Thymus (tissue), 11 donors: ENCODE measurements at regions not wholly inside any gene's neighbourhood (a gene's known extent, or its start where the extent isn't known, plus 50 kb on each side); places are given as distances from the start of the nearest gene placed in this dataset.
"Not testable (repeated sequence)": the region's sequence is repeated elsewhere in the genome, so short reads cannot be mapped to it uniquely, and the experiment has no call there.

Experiments
- DNase-seq, 9 donors: peaks; one replicate each; pipeline ENCODE4 v3.0.0-alpha.2; 2013; ENCODE audit warnings: low spot score in 9 of 9, low read depth in 6 of 9, missing footprints in 1 of 9
- H3K27ac ChIP-seq, 2 donors: one replicate each; pipeline ENCODE4 v1.5.1; 2013; ENCODE audit warnings: control low read depth in 1 of 2, low read depth in 1 of 2, low read length in 1 of 2, mild to moderate bottlenecking in 1 of 2, moderate library complexity in 1 of 2
- H3K27me3 ChIP-seq, 2 donors: one replicate each; pipeline ENCODE4 v1.5.1; 2013; ENCODE audit warnings: low read length in 1 of 2; ENCODE audit not compliant: control insufficient read depth in 2 of 2, insufficient read depth in 1 of 2
- H3K36me3 ChIP-seq, 2 donors: one replicate each; pipeline ENCODE4 v1.5.1; 2013; ENCODE audit warnings: low read length in 1 of 2, mild to moderate bottlenecking in 1 of 2, moderate library complexity in 1 of 2; ENCODE audit not compliant: control insufficient read depth in 2 of 2, insufficient read depth in 2 of 2
- H3K4me1 ChIP-seq, 2 donors: one replicate each; pipeline ENCODE4 v1.5.1; 2013; ENCODE audit warnings: low read length in 2 of 2; ENCODE audit not compliant: control insufficient read depth in 2 of 2, insufficient read depth in 2 of 2
- H3K4me3 ChIP-seq, 2 donors: one replicate each; pipeline ENCODE4 v1.5.1; 2013; ENCODE audit warnings: low read length in 2 of 2, control low read depth in 1 of 2, mild to moderate bottlenecking in 1 of 2
- H3K9me3 ChIP-seq, 2 donors: one replicate each; pipeline ENCODE4 v1.5.1; 2013; ENCODE audit warnings: low read length in 1 of 2, mild to moderate bottlenecking in 1 of 2; ENCODE audit not compliant: control insufficient read depth in 2 of 2, insufficient read depth in 1 of 2
- WGBS: extraction: QIAGEN DNeasy Blood & Tissue Kit; methylation state at CpG from one replicate; pipeline ENCODE4 v1.1.7; 2013; 5-methylcytosine and 5-hydroxymethylcytosine counted together
- donor health status: healthy.

DNA sequence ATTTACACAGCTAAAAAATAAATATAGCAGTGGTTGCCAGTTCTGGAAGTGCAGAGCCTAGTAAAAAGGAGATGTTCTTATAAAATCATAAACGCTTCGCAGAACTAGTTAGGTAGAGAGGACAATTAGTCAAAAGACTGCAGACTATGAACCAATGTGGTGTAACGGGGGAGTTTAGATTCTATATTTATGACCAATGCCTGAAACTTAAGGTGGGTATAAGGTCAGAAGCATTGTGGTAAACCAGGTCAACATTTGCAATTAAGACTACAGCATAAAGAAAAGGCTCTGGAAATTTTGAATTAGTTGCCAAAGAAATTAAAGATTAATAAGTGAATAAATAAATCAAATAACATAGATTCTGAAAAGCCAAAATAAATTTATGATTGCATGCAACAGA lies 370.4 kb downstream of the PRDM9 start:
- no peak for DNase-seq
- H3K36me3 ChIP-seq, result no peaks in the 10 kb centered on the region
- H3K9me3 ChIP-seq, result peaks cover 0 to 4% of the 10 kb centered on the region in 2 donors
- no peaks in the 10 kb centered on the region for H3K4me1 ChIP-seq
- no peak overlapping the region for H3K27ac ChIP-seq
- no peak overlapping the region for H3K4me3 ChIP-seq
- H3K27me3 ChIP-seq, result no peaks in the 10 kb centered on the region
- over 99% methylated on average over 3 of the region's 3 CpGs for WGBS

DNA sequence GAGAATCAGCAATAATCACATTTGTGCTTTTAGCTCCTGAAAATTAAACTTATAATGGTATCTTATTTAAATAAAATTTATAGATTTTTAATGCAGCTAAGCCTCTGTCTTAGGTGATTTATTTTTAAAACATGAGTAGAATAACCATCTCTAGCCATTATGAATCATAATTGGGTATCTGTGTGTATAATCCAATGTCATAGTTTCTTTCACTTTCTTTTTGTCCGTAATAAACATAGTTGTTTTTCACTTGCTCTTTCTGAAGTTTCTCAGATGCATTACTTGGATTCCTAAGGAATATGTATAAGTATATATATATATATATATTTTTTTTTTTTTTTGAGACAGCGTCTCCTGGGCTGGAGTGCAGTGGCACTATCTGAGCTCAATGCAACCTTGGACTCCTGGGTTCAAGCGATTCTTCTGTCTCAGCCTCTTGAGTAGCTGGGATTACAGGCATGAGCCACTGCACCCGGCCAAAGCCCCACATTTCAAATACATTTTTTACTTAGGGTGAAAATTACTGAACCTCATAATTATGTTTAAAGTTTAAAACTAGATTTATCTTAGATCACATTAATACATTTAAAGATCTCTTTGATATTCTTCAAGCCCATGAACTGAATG lies 377.1 kb downstream of the PRDM9 start:
- no peaks in the 10 kb centered on the region for H3K27me3 ChIP-seq
- no peaks in the 10 kb centered on the region for H3K4me1 ChIP-seq
- H3K27ac ChIP-seq, result no peak overlapping the region
- H3K9me3 ChIP-seq, result no peaks in the 10 kb centered on the region
- DNase-seq, result no peak
- no peaks in the 10 kb centered on the region for H3K36me3 ChIP-seq
- 80% methylated on average over 4 of the region's 4 CpGs for WGBS
- no peak overlapping the region for H3K4me3 ChIP-seq

DNA sequence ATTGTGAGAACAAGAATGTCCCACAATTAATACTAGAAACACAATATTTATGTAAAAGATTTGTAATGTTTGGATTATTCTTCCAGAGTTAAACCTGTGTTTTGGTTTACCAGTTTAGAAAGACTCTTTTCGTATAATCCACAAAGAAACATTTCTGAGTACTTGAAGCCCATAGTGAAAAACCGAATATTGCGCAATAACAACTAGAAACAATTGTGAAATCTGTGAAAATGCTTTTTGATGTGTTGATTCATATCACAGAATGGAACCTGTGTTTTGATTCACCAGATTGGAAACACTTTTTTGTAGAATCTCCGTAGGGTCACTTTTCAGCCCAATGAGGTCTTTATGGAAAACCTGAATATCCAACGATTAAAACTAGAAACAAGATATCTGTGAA lies 386.2 kb downstream of the PRDM9 start:
- Histone ChIP-seq H3K36me3 (no peaks in the 10 kb centered on the region), H3K27ac (no peak overlapping the region), H3K27me3 (no peaks in the 10 kb centered on the region), H3K9me3 (no peaks in the 10 kb centered on the region), H3K4me3 (no peak overlapping the region), H3K4me1 (no peaks in the 10 kb centered on the region)
- WGBS, result 95% methylated on average over 5 of the region's 5 CpGs
- no peak for DNase-seq

GRCh38 chr5:23895614-23896013 lies 388.2 kb downstream of the PRDM9 start:
- Histone ChIP-seq H3K27ac (no peak overlapping the region), H3K4me1 (no peaks in the 10 kb centered on the region), H3K4me3 (no peak overlapping the region), H3K27me3 (no peaks in the 10 kb centered on the region), H3K9me3 (no peaks in the 10 kb centered on the region), H3K36me3 (no peaks in the 10 kb centered on the region)
- WGBS, result 86% methylated on average over 4 of the region's 4 CpGs
- no peak for DNase-seq

DNA sequence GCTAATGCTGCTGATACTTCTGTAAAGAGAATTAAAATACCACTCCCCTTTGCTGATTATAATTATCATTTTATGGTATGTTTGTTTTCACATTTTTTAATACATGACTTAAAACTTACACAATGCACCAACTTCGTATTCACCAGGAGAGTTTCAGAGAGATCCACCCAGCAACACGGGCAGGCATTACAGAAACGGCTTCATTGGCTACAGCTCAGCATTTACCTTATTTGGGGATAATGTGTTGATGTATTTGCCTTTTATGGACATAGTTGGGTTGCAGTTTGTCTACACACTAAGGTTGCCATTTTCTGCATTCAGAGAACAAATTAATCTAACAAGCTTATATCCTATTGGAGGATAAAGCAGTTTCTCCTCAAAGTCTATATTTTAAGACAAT lies 423.6 kb downstream of the PRDM9 start:
- no peak overlapping the region for H3K4me3 ChIP-seq
- WGBS, result 74% methylated on average over 3 of the region's 3 CpGs

DNA sequence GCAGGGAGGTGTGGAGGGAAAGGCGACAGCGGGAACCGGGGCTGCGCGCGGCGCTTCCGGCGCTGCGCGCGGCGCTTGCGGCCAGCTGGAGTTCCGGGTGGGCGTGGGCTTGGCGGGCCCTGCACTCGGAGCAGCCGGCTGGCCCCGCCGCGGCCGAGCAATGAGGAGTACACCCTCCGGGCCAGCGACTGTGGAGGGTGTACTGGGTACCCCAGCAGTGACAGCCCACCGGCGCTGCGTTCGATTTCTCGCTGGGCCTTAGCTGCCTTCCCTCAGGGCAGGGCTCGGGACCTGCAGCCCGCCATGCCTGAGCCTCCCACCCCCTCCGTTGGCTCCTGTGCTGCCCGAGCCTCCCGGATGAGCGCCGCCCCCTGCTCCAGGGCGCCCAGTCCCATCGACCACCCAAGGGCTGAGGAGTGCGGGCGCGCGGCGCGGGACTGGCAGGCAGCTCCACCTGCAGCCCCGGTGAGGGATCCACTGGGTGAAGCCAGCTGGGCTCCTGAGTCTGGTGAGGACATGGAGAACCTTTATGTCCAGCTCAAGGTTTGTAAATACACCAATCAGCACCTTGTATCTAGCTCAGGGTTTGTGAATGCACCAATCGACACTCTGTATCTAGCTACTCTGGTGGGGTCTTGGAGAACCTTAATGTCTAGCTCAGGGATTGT lies 444.0 kb downstream of the PRDM9 start:
- peak in 1 of 9 donors; percentile 6 for DNase-seq
- not testable (repeated sequence) for H3K36me3 ChIP-seq, H3K27ac ChIP-seq, H3K9me3 ChIP-seq, H3K4me3 ChIP-seq, H3K27me3 ChIP-seq, H3K4me1 ChIP-seq
- WGBS, result 91% methylated on average over 47 of the region's 47 CpGs

More for the DNA sequence above, 423.6 kb downstream of the PRDM9 start:
- Histone ChIP-seq H3K9me3 (no peaks in the 10 kb centered on the region), H3K27ac (no peak overlapping the region), H3K4me1 (no peaks in the 10 kb centered on the region), H3K27me3 (no peaks in the 10 kb centered on the region), H3K36me3 (no peaks in the 10 kb centered on the region)
- DNase-seq, result no peak

DNA sequence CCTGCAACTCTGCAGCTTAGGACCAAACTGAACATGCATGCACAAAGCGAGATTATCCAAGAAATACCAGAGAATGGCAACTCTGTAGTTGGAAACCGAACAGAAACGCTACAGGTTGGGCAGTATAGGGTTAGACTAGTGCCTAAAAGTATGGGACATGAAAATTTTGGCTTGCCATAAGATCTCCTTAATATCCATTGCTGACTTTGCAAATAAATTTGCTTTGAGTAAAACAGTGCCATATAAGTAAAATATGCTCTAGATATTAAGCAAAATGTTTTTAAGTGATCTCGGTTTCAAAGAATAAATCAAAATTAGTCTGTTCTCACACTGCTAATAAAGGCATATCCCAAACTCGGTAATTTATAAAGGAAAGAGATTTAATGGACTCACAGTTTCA lies 456.0 kb downstream of the PRDM9 start:
- H3K4me3 ChIP-seq, result no peak overlapping the region
- no peaks in the 10 kb centered on the region for H3K4me1 ChIP-seq
- H3K9me3 ChIP-seq, result no peaks in the 10 kb centered on the region
- 89% methylated on average over 5 of the region's 5 CpGs for WGBS
- H3K27me3 ChIP-seq, result no peaks in the 10 kb centered on the region
- H3K36me3 ChIP-seq, result no peaks in the 10 kb centered on the region
- H3K27ac ChIP-seq, result peak overlapping the region in 1 of 2 donors; percentile 18
- no peak for DNase-seq

GRCh38 chr5:23977365-23977764 lies 470.0 kb downstream of the PRDM9 start:
- Histone ChIP-seq H3K27me3 (no peaks in the 10 kb centered on the region), H3K4me3 (no peak overlapping the region), H3K36me3 (no peaks in the 10 kb centered on the region), H3K27ac (no peak overlapping the region), H3K4me1 (no peaks in the 10 kb centered on the region), H3K9me3 (peaks cover 0 to 7% of the 10 kb centered on the region in 2 donors)
- DNase-seq, result no peak
- 80% methylated on average over 6 of the region's 6 CpGs for WGBS

DNA sequence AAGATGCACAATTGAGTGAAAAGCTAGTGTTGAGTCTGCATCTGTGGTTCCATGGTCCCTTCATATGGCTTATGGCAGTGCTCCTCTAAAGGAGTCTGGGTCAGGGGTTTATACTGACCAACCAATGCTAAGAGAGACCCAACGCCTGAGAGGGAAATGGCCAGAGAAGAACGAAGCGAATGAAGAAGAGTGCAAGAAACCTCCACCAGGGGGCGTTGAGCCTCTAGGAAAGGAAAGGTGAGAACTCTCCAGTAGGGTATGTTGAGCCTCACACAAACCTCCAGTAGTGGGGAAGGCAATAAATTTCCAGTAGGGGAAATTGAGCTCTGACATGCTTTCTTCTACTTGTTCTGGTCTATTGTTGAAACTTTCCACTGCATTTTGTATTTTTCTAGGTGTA lies 470.6 kb downstream of the PRDM9 start:
- no peaks in the 10 kb centered on the region for H3K36me3 ChIP-seq
- 73% methylated on average over 4 of the region's 4 CpGs for WGBS
- H3K4me3 ChIP-seq, result no peak overlapping the region
- H3K27me3 ChIP-seq, result no peaks in the 10 kb centered on the region
- H3K27ac ChIP-seq, result no peak overlapping the region
- DNase-seq, result no peak
- H3K9me3 ChIP-seq, result peaks cover 0 to 7% of the 10 kb centered on the region in 2 donors
- H3K4me1 ChIP-seq, result no peaks in the 10 kb centered on the region
